WTC11 (cell line): ENCODE measurements at regions not wholly inside any gene's neighbourhood (a gene's known extent, or its start where the extent isn't known, plus 50 kb on each side); places are given as distances from the start of the nearest gene placed in this dataset.

Experiments
- CREB1 ChIP-seq: sonication (generic); formaldehyde crosslinking; IDR thresholded peaks from 2 replicates; pipeline ENCODE4 v1.8.0; 2023; ENCODE audit warnings: mild to moderate bottlenecking, missing genetic modification reagents
- CTCF ChIP-seq: fragments of 200-600 bp; IDR thresholded peaks from 2 replicates; pipeline ENCODE4 v1.8.0; 2022; ENCODE audit warnings: antibody characterized with exemption
- KAT7 ChIP-seq: sonication (generic); formaldehyde crosslinking; IDR thresholded peaks from 2 replicates; pipeline ENCODE4 v1.8.1; 2023; ENCODE audit warnings: missing genetic modification reagents, mild to moderate bottlenecking, borderline replicate concordance
- OVOL2 ChIP-seq: fragments of 250-450 bp; sonication (Bioruptor Pico); IDR thresholded peaks from 2 replicates; pipeline ENCODE4 v1.9.0; 2021; ENCODE audit warnings: mild to moderate bottlenecking, borderline replicate concordance
- RELA ChIP-seq: sonication (generic); formaldehyde crosslinking; IDR thresholded peaks from 2 replicates; pipeline ENCODE4 v1.8.1; 2022; ENCODE audit warnings: missing genetic modification reagents, mild to moderate bottlenecking, borderline replicate concordance
- USF2 ChIP-seq: sonication (generic); formaldehyde crosslinking; IDR thresholded peaks from 2 replicates; pipeline ENCODE4 v1.8.1; 2023; ENCODE audit warnings: mild to moderate bottlenecking, missing genetic modification reagents, moderate library complexity
- ZNF512 ChIP-seq: sonication (generic); formaldehyde crosslinking; IDR thresholded peaks from 2 replicates; pipeline ENCODE4 v1.8.1; 2022; ENCODE audit warnings: missing genetic modification reagents, borderline replicate concordance

GRCh38 chr9:126248680-126249079 lies 77.9 kb upstream of the MVB12B start:
- TF ChIP-seq CTCF, result no peak
- TF ChIP-seq OVOL2 (CRISPR knock-in tag), result no peak
- no peak for TF ChIP-seq ZNF512 (CRISPR knock-in tag)
- TF ChIP-seq RELA (CRISPR knock-in tag), result no peak
- no peak for TF ChIP-seq KAT7
- no peak for TF ChIP-seq USF2 (CRISPR knock-in tag)
- no peak for TF ChIP-seq CREB1 (CRISPR knock-in tag)
